HUES6 (cell line): ENCODE measurements at regions not wholly inside any gene's neighbourhood (a gene's known extent, or its start where the extent isn't known, plus 50 kb on each side); places are given as distances from the start of the nearest gene placed in this dataset.

Experiments
- H3K27ac ChIP-seq: 2 replicates; pipeline ENCODE4 v1.7.0; 2013; ENCODE audit warnings: low read depth, mild to moderate bottlenecking, low read length, inconsistent platforms
- H3K27me3 ChIP-seq: 2 replicates; pipeline ENCODE4 v1.6.1; 2013; ENCODE audit warnings: low read length; ENCODE audit not compliant: control insufficient read depth, insufficient read depth
- H3K36me3 ChIP-seq: 2 replicates; pipeline ENCODE4 v1.6.1; 2013; ENCODE audit warnings: low read length; ENCODE audit not compliant: control insufficient read depth, insufficient read depth
- H3K4me1 ChIP-seq: 2 replicates; pipeline ENCODE4 v1.6.1; 2013; ENCODE audit warnings: low read length; ENCODE audit not compliant: control insufficient read depth, insufficient read depth
- H3K4me3 ChIP-seq: 2 replicates; pipeline ENCODE4 v1.5.1; 2013; ENCODE audit warnings: low read depth, low read length
- H3K9ac ChIP-seq: one replicate; pipeline ENCODE4 v1.6.1; 2013; ENCODE audit warnings: mild to moderate bottlenecking, low read length
- H3K9me3 ChIP-seq: 2 replicates; pipeline ENCODE4 v1.6.1; 2013; ENCODE audit warnings: low read depth, low read length; ENCODE audit not compliant: control insufficient read depth, insufficient read depth

DNA sequence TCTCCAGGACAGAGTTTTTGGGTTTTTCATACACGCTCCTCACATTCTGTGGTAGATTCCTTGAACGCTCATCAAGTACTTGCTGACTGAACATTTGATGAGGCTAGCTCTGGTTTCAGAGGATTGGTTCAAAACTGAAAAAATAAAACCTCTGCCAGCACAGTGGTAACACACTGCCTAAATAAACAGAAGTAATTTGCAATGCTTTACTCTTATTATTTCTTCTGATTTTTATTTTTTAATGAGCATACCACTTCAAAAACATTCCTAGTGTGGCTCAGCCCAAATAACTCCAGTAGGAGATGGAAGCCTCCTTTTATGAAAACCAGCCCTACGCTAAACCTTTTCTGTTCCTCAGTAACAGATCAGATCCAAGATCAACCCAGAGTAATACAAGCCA, 72.0 kb upstream of the INTU start:
- no peaks in the 10 kb centered on the region for H3K27me3 ChIP-seq
- H3K4me1 ChIP-seq = no peaks in the 10 kb centered on the region
- no peak overlapping the region for H3K9ac ChIP-seq
- H3K27ac ChIP-seq = no peak overlapping the region
- H3K36me3 ChIP-seq = no peaks in the 10 kb centered on the region
- 0 out of 2 replicates have a peak, but pooled peaks cover 2% of the 10 kb centered on the region for H3K9me3 ChIP-seq
- no peak overlapping the region for H3K4me3 ChIP-seq

DNA sequence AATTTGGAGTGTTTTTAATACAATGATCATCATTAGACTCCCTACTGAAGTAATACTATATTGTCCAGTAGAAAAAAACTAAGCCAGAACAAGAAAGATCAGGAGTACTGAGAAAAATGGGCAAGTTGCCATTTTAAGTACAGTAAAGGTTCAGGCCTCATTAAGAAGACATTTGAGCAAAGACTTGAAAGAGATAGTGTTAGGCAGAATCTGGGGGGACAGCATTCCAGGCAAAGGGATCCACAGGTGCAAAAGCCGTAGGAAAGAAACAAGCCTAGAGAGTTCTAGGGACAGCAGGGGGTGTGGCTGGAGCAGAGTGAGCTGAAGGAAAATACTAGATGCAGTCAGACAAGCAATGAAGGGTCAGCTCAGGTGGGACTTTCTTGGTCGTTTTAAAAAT, 58.1 kb upstream of the INTU start:
- H3K27ac ChIP-seq = no peak overlapping the region
- no peaks in the 10 kb centered on the region for H3K9me3 ChIP-seq
- peaks cover 4% of the 10 kb centered on the region; the same call in 1 of the 2 replicates for H3K4me1 ChIP-seq
- H3K27me3 ChIP-seq = no peaks in the 10 kb centered on the region
- H3K4me3 ChIP-seq = no peak overlapping the region
- no peaks in the 10 kb centered on the region for H3K36me3 ChIP-seq
- H3K9ac ChIP-seq = no peak overlapping the region

DNA sequence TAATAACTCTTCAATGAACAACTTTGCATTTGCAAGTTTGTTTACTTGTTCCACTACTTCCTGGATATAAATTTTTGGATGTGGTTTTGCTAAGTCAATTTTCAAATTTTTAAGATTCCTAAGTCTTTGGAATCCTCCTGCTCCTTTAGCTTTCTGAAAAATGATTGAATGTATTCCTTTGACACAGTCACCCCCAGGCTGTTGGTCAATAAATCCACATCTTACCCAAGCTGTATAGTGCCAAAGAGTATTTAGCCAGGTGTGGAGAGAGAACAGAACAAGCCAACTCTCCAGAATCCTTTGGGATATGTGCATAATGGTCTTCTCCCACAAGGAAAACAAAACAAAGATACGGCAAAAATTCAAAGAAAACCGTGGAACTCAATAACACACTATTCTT, 56.9 kb upstream of the INTU start:
- H3K27ac ChIP-seq = no peak overlapping the region
- no peaks in the 10 kb centered on the region for H3K9me3 ChIP-seq
- H3K9ac ChIP-seq = no peak overlapping the region
- no peaks in the 10 kb centered on the region for H3K36me3 ChIP-seq
- no peak overlapping the region for H3K4me3 ChIP-seq
- H3K27me3 ChIP-seq = no peaks in the 10 kb centered on the region
- H3K4me1 ChIP-seq = peaks cover 4% of the 10 kb centered on the region; the same call in 1 of the 2 replicates

DNA sequence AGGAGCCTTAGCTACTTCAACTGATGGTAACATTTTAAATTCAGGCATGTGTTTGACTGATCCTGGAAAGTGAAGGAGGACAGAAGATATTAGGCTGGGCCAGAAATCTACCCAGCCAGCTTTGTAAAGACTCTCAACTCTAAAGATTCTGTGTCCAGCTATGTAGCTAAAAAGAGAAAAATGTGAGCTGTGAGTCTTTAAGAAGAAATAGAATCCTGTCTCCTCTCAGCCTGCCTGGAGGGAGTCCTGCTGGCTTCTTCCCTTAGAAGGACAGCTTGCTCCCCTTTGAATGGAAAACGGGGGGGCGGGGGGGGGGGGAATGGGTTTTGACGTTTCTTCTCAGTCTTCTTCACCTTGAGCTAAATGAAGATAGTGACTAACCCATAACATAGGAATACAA, 54.3 kb upstream of the INTU start:
- Histone ChIP-seq H3K4me1 (peaks cover 4% of the 10 kb centered on the region; the same call in 1 of the 2 replicates), H3K36me3 (no peaks in the 10 kb centered on the region), H3K27me3 (no peaks in the 10 kb centered on the region), H3K9me3 (no peaks in the 10 kb centered on the region), H3K9ac (no peak overlapping the region), H3K4me3 (no peak overlapping the region), H3K27ac (no peak overlapping the region)

DNA sequence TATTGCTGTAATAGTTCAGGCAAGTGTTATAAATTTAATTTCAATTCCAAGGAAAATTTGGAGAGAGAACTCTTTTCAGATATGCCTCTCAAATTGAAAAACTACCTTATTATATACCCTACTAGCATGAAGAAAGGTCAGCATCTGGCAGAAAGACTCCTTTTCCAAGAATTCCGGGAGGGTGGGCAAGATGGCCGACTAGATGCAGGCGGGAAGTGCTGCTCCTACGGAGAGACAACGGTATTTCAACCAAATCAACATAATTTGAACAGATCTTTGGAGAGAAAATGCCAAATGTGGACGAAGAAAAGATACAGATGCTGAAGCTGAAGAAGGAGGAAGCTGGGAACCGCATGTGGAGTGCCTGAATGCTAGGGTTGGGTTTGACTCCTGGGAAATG, 53.8 kb upstream of the INTU start:
- peaks cover 4% of the 10 kb centered on the region; the same call in 1 of the 2 replicates for H3K4me1 ChIP-seq
- H3K27me3 ChIP-seq = no peaks in the 10 kb centered on the region
- H3K4me3 ChIP-seq = no peak overlapping the region
- no peaks in the 10 kb centered on the region for H3K9me3 ChIP-seq
- H3K9ac ChIP-seq = no peak overlapping the region
- H3K27ac ChIP-seq = no peak overlapping the region
- H3K36me3 ChIP-seq = no peaks in the 10 kb centered on the region

DNA sequence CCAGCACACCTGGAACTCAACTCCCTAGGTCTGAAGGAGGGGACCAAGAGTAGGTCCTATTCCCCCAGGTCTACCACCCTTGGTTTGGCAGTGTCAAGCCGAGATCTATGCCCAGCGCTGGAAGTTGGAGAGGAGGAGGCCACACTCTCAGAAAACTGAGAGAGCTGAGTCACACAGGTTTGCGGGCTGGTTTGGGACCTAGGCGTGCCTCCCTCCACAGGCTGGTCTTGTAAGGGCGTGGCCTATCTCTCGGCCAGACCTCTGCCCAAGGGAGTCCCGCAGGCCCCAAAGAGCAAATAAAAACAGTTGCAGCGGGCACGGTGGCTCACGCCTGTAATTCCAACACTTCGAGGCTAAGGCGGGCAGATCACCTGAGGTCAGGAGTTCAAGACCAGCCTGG, 52.9 kb upstream of the INTU start:
- Histone ChIP-seq H3K36me3 (no peaks in the 10 kb centered on the region), H3K27me3 (no peaks in the 10 kb centered on the region), H3K9ac (no peak overlapping the region), H3K4me1 (no peaks in the 10 kb centered on the region), H3K4me3 (no peak overlapping the region), H3K9me3 (no peaks in the 10 kb centered on the region), H3K27ac (no peak overlapping the region)

DNA sequence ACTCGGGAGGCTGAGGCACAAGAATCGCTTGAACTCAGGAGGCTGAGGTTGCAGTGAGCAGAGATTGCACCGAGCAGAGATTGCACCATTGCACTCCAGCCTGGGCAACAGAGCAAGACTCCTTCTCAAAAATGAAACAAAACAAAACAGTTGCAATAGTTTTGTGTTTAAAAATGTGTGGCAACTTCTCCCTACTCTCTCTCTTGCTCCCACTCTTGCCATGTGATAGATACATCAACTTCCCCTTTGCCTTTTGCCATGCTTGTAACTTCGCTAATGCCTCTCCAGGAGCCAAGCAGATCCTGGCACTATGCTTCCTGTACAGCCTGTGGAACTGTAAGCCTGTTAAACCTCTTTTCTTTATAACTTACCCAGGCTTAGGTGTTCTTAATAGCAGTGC, 52.5 kb upstream of the INTU start:
- H3K4me3 ChIP-seq = no peak overlapping the region
- H3K27ac ChIP-seq = no peak overlapping the region
- H3K9me3 ChIP-seq = no peaks in the 10 kb centered on the region
- H3K9ac ChIP-seq = no peak overlapping the region
- no peaks in the 10 kb centered on the region for H3K27me3 ChIP-seq
- H3K4me1 ChIP-seq = no peaks in the 10 kb centered on the region
- H3K36me3 ChIP-seq = no peaks in the 10 kb centered on the region

DNA sequence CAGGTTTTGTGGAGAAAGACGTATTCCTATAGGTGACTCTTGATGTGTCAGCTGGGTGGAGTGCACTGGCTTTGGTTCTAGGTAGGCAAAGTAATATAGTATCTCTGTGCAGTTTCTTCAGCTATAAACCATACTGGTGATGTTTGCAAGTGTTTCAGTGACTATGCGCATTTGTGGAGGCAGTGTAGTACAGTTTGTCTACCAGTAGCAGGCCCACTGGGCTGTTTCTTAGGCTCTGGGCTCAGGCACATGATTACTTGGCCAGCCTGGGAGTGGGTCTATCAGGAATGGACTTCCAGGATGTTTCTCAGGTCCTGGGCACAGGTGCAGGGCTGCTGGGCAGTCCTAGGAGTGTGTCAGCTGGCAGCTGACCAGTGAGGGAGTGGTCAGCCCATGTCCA, 51.9 kb upstream of the INTU start:
- Histone ChIP-seq H3K4me3 (no peak overlapping the region), H3K4me1 (no peaks in the 10 kb centered on the region), H3K9ac (no peak overlapping the region), H3K27me3 (no peaks in the 10 kb centered on the region), H3K27ac (no peak overlapping the region), H3K36me3 (no peaks in the 10 kb centered on the region), H3K9me3 (no peaks in the 10 kb centered on the region)
